ENCODE measurements at regions not wholly inside any gene's neighbourhood (a gene's known extent, or its start where the extent isn't known, plus 50 kb on each side); places are given as distances from the start of the nearest gene placed in this dataset.

DNA sequence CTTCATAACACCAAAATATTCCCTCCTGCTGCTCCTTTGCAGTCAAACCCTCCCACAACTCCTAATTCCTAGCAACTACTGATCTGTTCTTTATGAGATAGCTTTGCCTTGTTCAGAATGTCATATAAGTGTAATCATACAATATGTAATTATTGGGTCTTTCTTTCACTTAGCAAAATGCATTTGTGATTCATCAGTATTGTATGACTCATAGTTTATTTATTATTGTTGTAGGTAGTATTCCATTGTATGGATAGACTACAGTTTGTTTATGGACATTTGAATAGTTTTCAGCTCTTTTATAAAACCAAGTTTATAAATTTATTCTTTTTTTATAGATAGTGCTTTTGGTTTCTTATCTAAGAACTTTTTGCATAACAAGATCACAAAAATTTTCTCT lies 468.2 kb upstream of the KIF2A start:
- DNase-seq: no peak
- Mint-ChIP-seq H3K9me3 (peaks cover 0 to 2% (median 2%) of the 10 kb centered on the region in 5 donors), H3K27me3 (peaks cover 2 to 3% of the 10 kb centered on the region in 2 donors), H3K36me3 (no peaks in the 10 kb centered on the region), H3K27ac (no peak overlapping the region), H3K4me3 (no peak overlapping the region), H3K4me1 (no peaks in the 10 kb centered on the region)
- Histone ChIP-seq H3K36me3 (ENCODE audit: insufficient read depth, low read length) (no peaks in the 10 kb centered on the region), H3K27me3 (ENCODE audit: insufficient read depth, low read length, poor library complexity, severe bottlenecking) (no peaks in the 10 kb centered on the region), H3K4me1 (ENCODE audit: insufficient read depth, low read length) (no peaks in the 10 kb centered on the region), H3K27ac (ENCODE audit: low read depth, low read length) (no peak overlapping the region), H3K4me3 (ENCODE audit: low read length) (no peak overlapping the region), H3K9me3 (ENCODE audit: low read length) (no peaks in the 10 kb centered on the region)
- ChIA-PET CTCF (no interaction called here), POLR2A (no interaction called here)

DNA sequence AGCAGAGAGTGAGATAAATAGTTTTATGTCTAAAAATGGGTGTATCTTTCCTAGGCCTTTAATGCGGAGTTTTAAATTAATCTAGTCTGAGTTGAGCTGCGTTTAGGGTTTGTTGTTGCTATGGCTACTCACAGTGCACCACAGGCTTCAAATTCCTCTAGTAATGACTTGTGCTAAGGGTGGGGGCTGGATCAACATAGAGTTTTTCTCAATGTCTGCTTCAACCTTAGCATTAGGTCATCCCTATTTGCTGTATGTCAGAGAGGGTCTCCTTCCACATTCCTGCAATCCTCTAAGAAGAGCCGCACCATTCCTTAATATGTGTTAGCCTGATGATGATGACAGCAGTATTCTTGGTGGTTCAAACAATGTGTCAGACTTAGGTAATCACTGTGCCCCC lies 465.6 kb upstream of the KIF2A start:
- no peak overlapping the region for H3K4me3 Mint-ChIP-seq
- H3K36me3 ChIP-seq (ENCODE audit: insufficient read depth, low read length): no peaks in the 10 kb centered on the region
- H3K9me3 ChIP-seq (ENCODE audit: low read length): no peaks in the 10 kb centered on the region
- H3K36me3 Mint-ChIP-seq: no peaks in the 10 kb centered on the region
- ChIA-PET POLR2A (no interaction called here), CTCF (no interaction called here)
- H3K27ac ChIP-seq (ENCODE audit: low read depth, low read length): no peak overlapping the region
- H3K4me3 ChIP-seq (ENCODE audit: low read length): no peak overlapping the region
- H3K27me3 Mint-ChIP-seq: peaks cover 3 to 9% of the 10 kb centered on the region in 2 donors
- H3K27ac Mint-ChIP-seq: no peak overlapping the region
- no peak for DNase-seq
- no peaks in the 10 kb centered on the region for H3K27me3 ChIP-seq (ENCODE audit: insufficient read depth, low read length, poor library complexity, severe bottlenecking)
- peaks cover 0 to 5% (median 0%) of the 10 kb centered on the region in 5 donors for H3K9me3 Mint-ChIP-seq
- H3K4me1 Mint-ChIP-seq: no peaks in the 10 kb centered on the region
- no peaks in the 10 kb centered on the region for H3K4me1 ChIP-seq (ENCODE audit: insufficient read depth, low read length)

DNA sequence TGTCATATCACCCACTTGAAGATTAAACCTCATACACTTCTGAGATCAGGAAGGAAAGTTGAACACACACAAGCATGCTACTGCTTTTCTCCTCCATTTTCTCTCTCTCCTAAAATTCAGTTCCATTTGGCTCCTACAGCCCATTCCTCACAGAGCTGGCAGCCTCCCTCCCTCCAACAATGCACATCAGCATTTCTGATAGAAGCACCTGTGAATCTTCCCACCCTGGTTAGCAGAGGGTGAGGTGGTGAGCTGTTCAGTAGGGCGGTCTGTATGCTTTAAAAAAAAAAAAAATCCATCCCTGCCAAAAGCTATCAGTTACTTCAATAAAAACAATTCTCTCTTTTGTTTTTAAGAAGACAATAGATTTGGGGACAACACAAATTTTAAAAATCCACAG lies 463.2 kb upstream of the KIF2A start:
- ChIA-PET POLR2A (no interaction called here), CTCF (no interaction called here)
- Mint-ChIP-seq H3K4me3 (no peak overlapping the region), H3K36me3 (no peaks in the 10 kb centered on the region), H3K4me1 (no peaks in the 10 kb centered on the region), H3K27me3 (peaks cover 3 to 12% of the 10 kb centered on the region in 2 donors), H3K27ac (no peak overlapping the region), H3K9me3 (peaks cover 0 to 12% (median 3%) of the 10 kb centered on the region in 5 donors)
- Histone ChIP-seq H3K4me3 (ENCODE audit: low read length) (no peak overlapping the region), H3K36me3 (ENCODE audit: insufficient read depth, low read length) (no peaks in the 10 kb centered on the region), H3K27me3 (ENCODE audit: insufficient read depth, low read length, poor library complexity, severe bottlenecking) (no peaks in the 10 kb centered on the region), H3K9me3 (ENCODE audit: low read length) (no peaks in the 10 kb centered on the region), H3K27ac (ENCODE audit: low read depth, low read length) (no peak overlapping the region), H3K4me1 (ENCODE audit: insufficient read depth, low read length) (no peaks in the 10 kb centered on the region)
- DNase-seq: no peak

DNA sequence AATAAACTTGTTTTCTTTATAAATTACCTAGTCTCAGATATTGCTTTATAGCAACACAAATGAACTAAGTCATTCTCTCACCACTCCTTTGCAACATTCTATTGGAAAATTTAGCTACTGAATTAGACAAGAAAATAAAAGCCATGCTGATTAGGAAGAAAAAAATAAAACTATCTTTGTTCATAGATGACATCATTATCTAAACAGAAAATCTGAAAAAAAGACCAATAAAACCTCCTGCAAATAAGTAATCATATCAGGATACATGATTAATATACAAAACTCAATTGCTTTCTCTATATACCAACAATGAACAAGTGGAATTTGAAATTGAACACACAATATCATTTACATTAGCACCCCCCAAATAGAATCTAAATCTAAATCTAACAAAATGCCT lies 455.3 kb upstream of the KIF2A start:
- CTCF ChIA-PET: no interaction called here
- no peaks in the 10 kb centered on the region for H3K4me1 Mint-ChIP-seq
- H3K9me3 Mint-ChIP-seq: peaks cover 0 to 22% (median 6%) of the 10 kb centered on the region in 5 donors
- H3K27me3 Mint-ChIP-seq: peaks cover 0 to 1% of the 10 kb centered on the region in 2 donors
- no peak overlapping the region for H3K27ac ChIP-seq (ENCODE audit: low read depth, low read length)
- no peaks in the 10 kb centered on the region for H3K4me1 ChIP-seq (ENCODE audit: insufficient read depth, low read length)
- H3K27ac Mint-ChIP-seq: no peak overlapping the region
- H3K4me3 Mint-ChIP-seq: no peak overlapping the region
- H3K9me3 ChIP-seq (ENCODE audit: low read length): no peaks in the 10 kb centered on the region
- no peaks in the 10 kb centered on the region for H3K36me3 ChIP-seq (ENCODE audit: insufficient read depth, low read length)
- H3K27me3 ChIP-seq (ENCODE audit: insufficient read depth, low read length, poor library complexity, severe bottlenecking): no peaks in the 10 kb centered on the region
- no peak overlapping the region for H3K4me3 ChIP-seq (ENCODE audit: low read length)
- no peak for DNase-seq
- H3K36me3 Mint-ChIP-seq: no peaks in the 10 kb centered on the region
- POLR2A ChIA-PET: no interaction called here

DNA sequence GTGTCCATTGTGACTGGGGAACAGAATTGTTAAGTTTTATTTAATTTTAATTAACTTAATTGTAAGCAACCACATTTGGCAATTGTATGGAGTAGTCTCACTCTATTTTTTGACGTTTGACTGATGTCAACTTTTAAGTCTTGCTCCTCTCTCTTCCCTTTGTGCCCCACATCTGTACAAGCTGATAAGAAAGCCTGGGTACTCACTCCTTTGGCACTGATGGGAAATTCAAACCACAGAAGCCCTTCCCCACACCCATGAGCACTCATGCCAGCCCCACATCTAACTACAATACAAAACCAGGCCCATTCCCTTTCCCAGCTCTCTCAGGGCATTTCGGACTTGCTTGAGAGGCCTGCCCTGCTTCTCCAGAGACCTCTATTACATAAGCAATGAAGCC lies 451.5 kb upstream of the KIF2A start:
- no peak overlapping the region for H3K27ac ChIP-seq (ENCODE audit: low read depth, low read length)
- Mint-ChIP-seq H3K4me3 (no peak overlapping the region), H3K4me1 (no peaks in the 10 kb centered on the region), H3K36me3 (no peaks in the 10 kb centered on the region), H3K9me3 (peaks cover 0 to 20% (median 3%) of the 10 kb centered on the region in 5 donors), H3K27me3 (peaks cover 0 to 1% of the 10 kb centered on the region in 2 donors), H3K27ac (no peak overlapping the region)
- CTCF ChIA-PET: no interaction called here
- H3K4me3 ChIP-seq (ENCODE audit: low read length): no peak overlapping the region
- POLR2A ChIA-PET: no interaction called here
- no peaks in the 10 kb centered on the region for H3K27me3 ChIP-seq (ENCODE audit: insufficient read depth, low read length, poor library complexity, severe bottlenecking)
- no peaks in the 10 kb centered on the region for H3K9me3 ChIP-seq (ENCODE audit: low read length)
- H3K4me1 ChIP-seq (ENCODE audit: insufficient read depth, low read length): no peaks in the 10 kb centered on the region
- no peaks in the 10 kb centered on the region for H3K36me3 ChIP-seq (ENCODE audit: insufficient read depth, low read length)
- no peak for DNase-seq

DNA sequence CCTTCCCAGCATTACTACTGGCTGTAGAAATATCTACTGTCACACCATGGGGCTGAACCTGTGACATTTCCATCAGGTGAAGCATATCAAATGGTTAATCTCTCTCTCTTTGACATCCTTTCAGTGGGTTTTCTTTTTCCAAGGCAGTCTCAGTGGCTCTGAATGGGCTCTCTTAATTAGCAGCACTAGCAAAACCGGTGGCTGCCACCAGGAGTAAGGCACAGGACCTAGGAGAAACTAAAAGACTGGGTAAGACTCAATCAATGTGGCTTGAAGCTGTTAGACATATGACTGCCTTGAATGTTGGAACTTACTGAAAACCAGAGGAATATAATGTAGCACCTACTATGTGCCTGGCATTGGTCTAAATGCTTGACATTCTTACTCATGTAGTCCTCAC lies 445.0 kb upstream of the KIF2A start:
- POLR2A ChIA-PET: no interaction called here
- Histone ChIP-seq H3K36me3 (ENCODE audit: insufficient read depth, low read length) (no peaks in the 10 kb centered on the region), H3K27ac (ENCODE audit: low read depth, low read length) (no peak overlapping the region), H3K9me3 (ENCODE audit: low read length) (no peaks in the 10 kb centered on the region), H3K4me3 (ENCODE audit: low read length) (no peak overlapping the region), H3K4me1 (ENCODE audit: insufficient read depth, low read length) (no peaks in the 10 kb centered on the region), H3K27me3 (ENCODE audit: insufficient read depth, low read length, poor library complexity, severe bottlenecking) (no peaks in the 10 kb centered on the region)
- Mint-ChIP-seq H3K4me3 (no peak overlapping the region), H3K36me3 (no peaks in the 10 kb centered on the region), H3K9me3 (peaks cover 0 to 8% (median 0%) of the 10 kb centered on the region in 5 donors), H3K27ac (no peak overlapping the region), H3K4me1 (no peaks in the 10 kb centered on the region), H3K27me3 (no peaks in the 10 kb centered on the region)
- DNase-seq: no peak
- CTCF ChIA-PET: no interaction called here

DNA sequence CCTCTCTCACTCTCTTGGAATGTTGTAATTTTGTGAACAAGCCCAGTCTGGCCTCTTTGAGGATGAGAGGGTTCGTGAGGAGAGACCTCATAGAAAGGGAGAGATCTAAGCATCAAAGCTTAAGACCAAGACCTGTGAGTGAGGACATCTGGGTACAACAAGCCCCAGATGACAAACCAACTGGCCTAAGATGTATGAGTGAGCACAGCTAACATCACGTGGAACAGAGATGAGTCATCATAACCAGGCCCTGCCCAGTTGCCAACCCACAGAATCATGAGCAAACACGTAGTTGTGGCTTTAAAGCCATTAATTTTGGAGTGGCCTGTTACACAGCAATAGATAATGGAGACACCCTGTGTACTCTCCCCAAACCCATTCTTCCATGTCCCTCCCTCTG lies 439.1 kb upstream of the KIF2A start:
- Mint-ChIP-seq H3K27me3 (peaks cover 0 to 2% of the 10 kb centered on the region in 2 donors), H3K4me3 (no peak overlapping the region), H3K27ac (no peak overlapping the region), H3K36me3 (no peaks in the 10 kb centered on the region), H3K9me3 (peaks cover 0 to 10% (median 2%) of the 10 kb centered on the region in 5 donors), H3K4me1 (no peaks in the 10 kb centered on the region)
- Histone ChIP-seq H3K36me3 (ENCODE audit: insufficient read depth, low read length) (no peaks in the 10 kb centered on the region), H3K4me1 (ENCODE audit: insufficient read depth, low read length) (no peaks in the 10 kb centered on the region), H3K27ac (ENCODE audit: low read depth, low read length) (no peak overlapping the region), H3K4me3 (ENCODE audit: low read length) (no peak overlapping the region), H3K9me3 (ENCODE audit: low read length) (no peaks in the 10 kb centered on the region), H3K27me3 (ENCODE audit: insufficient read depth, low read length, poor library complexity, severe bottlenecking) (no peaks in the 10 kb centered on the region)
- no peak for DNase-seq
- CTCF ChIA-PET: no interaction called here
- POLR2A ChIA-PET: no interaction called here

DNA sequence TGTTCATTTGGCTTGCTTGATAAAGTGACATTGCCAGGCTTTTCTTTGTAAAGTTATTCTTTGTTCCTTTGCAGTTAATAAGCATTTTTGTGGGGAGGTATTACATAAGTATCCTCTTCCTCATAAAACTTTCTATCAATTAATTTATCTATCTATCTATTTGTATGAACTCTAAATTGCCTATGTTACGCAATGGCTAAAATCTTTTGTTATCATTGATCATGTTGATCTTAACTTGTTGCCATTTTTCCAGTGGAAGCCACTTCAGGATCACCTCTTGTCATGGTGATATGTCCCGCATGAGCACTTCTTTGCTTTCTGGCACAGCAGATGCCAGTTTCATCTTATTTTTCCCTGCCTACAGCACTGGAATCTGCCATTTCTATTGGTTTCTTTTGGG lies 436.7 kb upstream of the KIF2A start:
- ChIA-PET POLR2A (no interaction called here), CTCF (no interaction called here)
- Histone ChIP-seq H3K27me3 (ENCODE audit: insufficient read depth, low read length, poor library complexity, severe bottlenecking) (no peaks in the 10 kb centered on the region), H3K4me3 (ENCODE audit: low read length) (no peak overlapping the region), H3K36me3 (ENCODE audit: insufficient read depth, low read length) (no peaks in the 10 kb centered on the region), H3K9me3 (ENCODE audit: low read length) (no peaks in the 10 kb centered on the region), H3K27ac (ENCODE audit: low read depth, low read length) (no peak overlapping the region), H3K4me1 (ENCODE audit: insufficient read depth, low read length) (no peaks in the 10 kb centered on the region)
- no peaks in the 10 kb centered on the region for H3K36me3 Mint-ChIP-seq
- peaks cover 3 to 17% (median 9%) of the 10 kb centered on the region in 5 donors for H3K9me3 Mint-ChIP-seq
- DNase-seq: no peak
- H3K27ac Mint-ChIP-seq: no peak overlapping the region
- H3K4me3 Mint-ChIP-seq: no peak overlapping the region
- H3K4me1 Mint-ChIP-seq: no peaks in the 10 kb centered on the region
- peaks cover 0 to 2% of the 10 kb centered on the region in 2 donors for H3K27me3 Mint-ChIP-seq

DNA sequence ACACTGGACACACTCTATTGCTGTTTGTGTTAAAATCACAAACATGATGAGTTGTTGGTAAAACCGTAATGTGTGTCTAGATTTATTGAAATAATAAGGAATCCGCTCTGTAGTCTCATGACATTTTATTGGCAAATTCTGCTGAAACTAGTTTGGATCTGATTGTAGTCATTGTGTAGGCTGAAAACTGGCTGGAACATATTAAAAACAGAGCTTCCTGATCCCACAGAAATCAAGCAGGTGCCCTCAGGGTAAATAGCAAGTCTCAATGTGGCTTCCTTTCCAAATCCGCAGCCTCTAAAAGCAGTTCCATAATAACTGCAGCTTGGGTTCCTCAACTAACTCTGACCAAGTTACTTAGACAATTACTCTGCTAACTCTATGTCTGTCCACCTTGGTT lies 427.5 kb upstream of the KIF2A start:
- no peak for DNase-seq

More for the DNA sequence above, 427.5 kb upstream of the KIF2A start:
- no peaks in the 10 kb centered on the region for H3K36me3 ChIP-seq (ENCODE audit: insufficient read depth, low read length)
- no peaks in the 10 kb centered on the region for H3K4me1 ChIP-seq (ENCODE audit: insufficient read depth, low read length)
- no peaks in the 10 kb centered on the region for H3K36me3 Mint-ChIP-seq
- H3K27ac Mint-ChIP-seq: no peak overlapping the region
- H3K27ac ChIP-seq (ENCODE audit: low read depth, low read length): no peak overlapping the region
- ChIA-PET POLR2A (no interaction called here), CTCF (no interaction called here)
- H3K27me3 ChIP-seq (ENCODE audit: insufficient read depth, low read length, poor library complexity, severe bottlenecking): no peaks in the 10 kb centered on the region
- H3K9me3 Mint-ChIP-seq: no peaks in the 10 kb centered on the region
- H3K4me3 ChIP-seq (ENCODE audit: low read length): no peak overlapping the region
- H3K9me3 ChIP-seq (ENCODE audit: low read length): no peaks in the 10 kb centered on the region
- no peaks in the 10 kb centered on the region for H3K4me1 Mint-ChIP-seq
- H3K27me3 Mint-ChIP-seq: peaks cover 0 to 1% of the 10 kb centered on the region in 2 donors
- H3K4me3 Mint-ChIP-seq: no peak overlapping the region
